Islet of Langerhans (tissue), 1 donor: ENCODE measurements at regions not wholly inside any gene's neighbourhood (a gene's known extent, or its start where the extent isn't known, plus 50 kb on each side); places are given as distances from the start of the nearest gene placed in this dataset.
A peak's percentile ranks its signal among the peaks of the same experiment; 100 is the strongest.

Experiments
- FAIRE-seq: peaks from one replicate; lab custom pipeline; 2011; peaks lifted over from hg19 to GRCh38; lab: Jason Lieb, UNC

DNA sequence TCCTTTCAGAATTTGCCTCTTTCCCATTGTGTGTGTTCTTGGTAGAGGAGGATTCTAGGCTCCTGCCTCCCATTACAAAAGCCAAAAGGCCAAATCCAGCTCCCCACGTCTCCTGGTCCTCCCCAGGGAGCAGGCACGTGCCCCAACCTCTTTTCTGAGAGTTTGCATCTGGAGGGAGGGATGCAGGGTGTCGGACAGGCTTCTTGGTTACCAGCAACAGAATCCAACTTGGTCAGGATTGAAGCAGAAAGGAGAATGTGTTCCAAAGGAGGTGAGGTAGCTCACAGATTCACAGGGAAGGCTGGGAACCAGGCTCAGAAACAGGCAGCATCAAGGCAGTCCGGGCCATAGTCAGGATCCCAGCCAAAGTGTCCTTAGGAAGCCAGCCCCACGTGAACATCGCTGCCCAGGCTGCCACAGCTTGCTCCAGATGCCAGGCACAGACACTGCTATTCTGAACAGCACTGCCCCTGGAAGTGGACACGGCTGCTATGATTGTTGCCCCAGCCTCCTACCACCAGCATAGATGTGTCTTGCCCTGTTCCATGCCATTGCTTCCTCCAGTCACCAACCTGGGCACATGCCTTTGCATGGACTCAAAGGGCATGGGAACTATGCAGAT, 264.2 kb upstream of the ZMIZ1 start:
- no peak for FAIRE-seq

DNA sequence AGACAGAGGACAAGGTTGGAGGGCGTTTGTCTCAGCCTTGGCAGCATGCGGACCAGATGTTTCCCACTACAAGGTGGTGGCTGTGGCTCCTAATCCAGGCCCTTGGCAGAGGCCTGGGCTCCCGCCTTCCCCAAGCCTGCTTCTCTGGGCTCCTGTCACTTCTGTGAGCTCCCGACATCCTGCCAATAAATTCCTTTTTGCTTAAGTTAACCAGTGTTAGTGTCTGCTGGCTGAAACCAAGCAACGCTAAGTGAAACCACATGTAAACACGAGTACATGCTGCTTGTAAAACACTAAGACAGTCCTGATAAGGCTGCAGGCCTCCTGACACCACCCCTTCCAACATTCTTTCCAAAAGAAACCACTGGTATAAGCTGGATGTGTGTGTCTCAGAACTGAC, 263.6 kb upstream of the ZMIZ1 start:
- peak; percentile 71 for FAIRE-seq

DNA sequence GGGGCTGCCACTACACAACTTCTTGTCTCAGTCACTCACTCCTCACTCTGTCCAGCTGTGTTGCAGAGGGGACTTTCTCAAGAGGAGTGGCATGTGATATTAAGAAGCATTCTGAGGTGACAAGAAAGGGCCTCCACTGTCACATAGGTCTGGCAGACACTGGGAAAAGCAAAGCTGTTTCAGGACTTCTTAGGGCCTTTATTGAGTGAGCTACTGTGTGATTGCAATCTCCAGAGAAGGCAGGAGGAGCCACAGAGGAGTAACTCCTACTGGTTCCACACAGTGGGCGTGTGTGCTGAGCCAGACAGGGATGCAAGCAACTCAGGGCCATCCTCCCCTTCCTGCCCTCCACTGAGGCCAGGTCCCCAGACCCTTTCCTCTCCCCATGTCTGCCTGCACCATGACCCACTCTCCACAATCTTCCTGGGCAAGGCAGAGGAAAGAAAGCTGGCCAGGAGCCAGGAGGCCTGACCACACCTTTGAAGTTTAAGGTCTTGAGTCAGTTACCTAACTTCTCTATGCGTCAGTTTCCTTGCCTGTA, 262.0 kb upstream of the ZMIZ1 start:
- FAIRE-seq, result no peak

DNA sequence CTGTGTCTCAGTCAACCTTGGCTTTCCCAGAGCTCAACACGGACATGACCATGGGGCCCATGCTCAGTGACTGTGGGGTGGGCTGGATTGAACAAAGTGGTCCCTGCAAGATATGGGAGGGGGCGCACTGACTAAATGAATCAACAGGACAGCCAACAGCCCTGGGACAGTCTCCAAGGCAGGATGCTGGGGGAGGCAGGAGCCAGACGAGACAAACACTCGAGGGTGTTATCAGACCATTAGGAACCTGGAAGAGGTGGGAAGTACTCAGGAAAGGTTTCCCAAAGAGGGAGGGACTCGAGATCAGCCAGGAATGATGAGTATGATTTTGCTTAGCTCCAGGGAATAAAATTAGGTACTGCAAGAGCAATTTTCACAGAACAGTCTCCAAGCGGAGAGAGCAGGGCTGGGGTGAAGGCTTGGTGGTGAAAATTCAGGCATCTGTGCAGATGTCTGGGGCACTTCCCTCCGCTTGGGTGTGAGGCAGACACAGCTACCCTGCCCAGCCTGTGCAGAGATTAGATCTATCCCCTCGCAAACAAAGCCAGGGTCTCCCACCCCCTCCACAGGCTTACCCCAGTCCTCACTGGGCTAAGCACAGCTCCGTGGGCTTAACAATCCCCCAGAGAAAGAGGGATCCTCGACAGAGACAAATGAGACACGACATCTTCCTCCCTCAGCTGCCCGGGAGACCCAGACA, 261.1 kb upstream of the ZMIZ1 start:
- no peak for FAIRE-seq

DNA sequence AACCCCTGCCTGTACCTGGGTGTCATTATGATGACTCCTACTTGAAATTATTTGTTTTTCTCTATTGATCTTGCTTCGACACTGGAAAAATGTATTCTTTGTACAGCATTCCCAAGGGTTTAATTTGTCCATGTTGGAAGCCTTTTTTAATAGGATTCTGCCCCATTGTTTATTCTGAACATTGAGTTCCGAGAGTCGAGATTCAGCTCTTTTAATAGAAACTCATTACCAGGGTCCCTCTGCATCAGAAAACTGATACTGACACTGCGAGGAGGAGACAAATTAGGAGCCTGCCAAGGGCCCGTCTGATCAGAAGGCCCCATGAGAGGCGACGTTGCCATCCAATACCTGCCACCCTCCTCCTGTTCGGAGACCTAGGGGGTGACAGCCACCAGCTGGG, 260.5 kb upstream of the ZMIZ1 start:
- no peak for FAIRE-seq

DNA sequence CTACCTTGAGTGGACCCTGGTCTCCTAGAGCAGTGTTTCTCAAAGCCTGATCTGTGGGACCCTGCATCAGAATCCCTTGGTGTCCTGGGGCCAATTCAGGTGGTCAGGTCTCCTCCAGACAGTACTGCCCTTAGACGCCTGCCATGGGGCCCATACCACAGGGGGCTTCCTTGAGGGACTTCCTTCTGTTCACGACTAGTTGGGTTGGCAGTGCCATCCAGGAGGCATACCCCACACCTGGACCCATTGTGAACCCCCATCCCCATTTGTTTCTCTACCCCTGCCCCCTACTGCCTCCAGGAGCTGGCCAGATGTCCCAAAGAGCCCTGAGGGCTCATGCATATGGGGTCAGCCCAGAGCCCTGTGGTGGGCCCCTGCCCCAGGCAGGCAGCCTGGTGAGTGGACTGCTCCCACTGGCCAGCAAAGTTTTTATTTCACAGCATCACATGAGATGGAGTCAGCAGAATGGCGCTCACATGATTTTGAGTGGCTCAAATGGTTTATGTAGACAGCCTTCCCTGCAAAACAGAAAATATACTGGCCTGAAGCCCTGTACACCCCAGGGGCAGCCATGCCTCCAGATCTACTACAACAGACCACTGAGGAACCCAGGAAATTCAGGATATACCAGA, 259.9 kb upstream of the ZMIZ1 start:
- no peak for FAIRE-seq

DNA sequence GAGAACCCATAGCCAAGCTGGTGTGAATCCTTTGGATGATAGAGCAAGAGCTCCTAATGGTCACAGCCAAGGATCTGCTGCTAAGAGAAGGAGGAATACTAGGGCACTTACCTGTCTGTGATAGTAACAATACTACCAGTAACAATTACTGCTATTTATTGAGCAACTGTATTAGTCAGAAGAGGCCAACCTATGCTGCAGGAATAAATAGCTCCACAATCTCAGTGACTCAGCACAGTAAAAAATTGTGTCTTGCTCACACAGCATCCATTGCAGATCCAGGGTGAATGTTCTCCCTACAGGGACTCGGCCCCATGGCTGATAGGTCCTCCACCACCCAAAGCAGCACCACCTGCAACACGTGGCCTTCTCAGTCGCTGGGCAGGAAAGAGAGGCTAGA, 257.6 kb upstream of the ZMIZ1 start:
- no peak for FAIRE-seq

DNA sequence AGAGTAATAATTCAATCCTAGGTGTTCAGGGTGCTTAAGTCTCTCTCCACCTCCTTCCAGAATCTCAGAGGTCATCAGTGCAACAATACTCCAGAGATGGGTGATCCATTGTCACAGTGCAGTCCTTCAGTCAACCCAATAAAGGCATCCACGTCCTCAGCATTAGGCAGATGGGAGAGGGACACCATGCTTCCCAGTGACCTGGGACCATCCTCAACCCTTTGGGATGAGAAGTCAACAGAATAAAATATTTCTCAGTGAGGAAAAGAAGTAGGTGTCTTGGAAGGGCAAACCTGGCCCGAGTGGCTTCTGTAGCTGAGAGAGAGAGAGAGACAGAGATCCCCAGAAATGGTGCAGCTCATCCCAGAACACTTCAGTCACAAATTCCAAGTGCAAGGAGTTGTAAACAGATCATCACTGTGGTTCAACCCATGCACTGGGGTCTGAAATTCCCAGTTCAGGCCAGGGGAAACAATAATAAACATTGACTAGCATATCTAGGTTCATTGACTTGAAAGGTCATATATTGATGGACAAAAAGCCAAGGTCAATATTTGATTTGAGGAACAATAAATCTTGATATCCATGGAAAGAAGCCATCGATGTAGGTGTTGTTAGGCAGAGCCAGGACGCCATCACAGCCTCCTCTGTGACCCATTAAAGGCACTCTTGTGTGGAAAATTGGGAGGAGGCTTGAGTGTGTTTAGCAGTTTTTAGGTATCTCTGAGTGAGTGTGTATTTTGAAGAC, 256.0 kb upstream of the ZMIZ1 start:
- no peak for FAIRE-seq

DNA sequence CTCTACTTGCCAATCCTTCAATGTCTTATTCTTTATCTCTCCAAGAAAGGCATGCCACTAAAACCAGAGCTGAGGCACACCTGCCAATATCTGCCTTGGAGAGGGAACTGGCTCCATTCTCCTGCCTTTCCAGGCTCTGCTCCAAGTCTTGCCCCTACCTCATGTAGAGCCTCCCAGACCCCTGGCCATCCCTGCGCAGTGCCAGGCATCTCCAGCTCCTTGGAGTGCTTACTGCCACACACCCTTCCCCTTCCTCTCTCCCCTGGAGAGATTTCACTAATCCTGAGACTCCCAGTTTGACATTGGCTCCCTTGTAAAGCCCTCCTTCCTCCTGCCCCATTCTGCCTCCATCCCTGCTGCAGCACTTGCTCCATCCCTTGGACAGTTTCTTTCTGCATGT, 255.2 kb upstream of the ZMIZ1 start:
- no peak for FAIRE-seq

DNA sequence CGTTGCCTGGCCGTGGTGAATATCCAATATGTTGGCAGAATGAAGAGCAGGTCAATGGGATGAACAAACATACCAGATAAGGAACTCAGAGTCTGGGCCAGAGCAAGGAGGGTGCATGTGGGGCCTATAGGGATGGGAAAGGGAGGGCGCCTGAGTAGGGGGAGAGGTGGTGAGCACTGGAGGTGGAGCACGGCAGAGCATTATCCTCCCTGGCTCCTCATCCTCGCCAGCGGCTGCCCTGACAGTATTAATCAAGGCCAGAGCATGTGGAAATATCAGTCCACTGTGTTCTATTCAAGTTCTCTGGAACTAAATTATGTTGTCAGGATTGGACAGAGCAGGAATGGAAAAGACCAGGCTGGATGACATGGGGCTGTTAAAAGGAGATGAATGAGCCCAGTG, 254.8 kb upstream of the ZMIZ1 start:
- no peak for FAIRE-seq

DNA sequence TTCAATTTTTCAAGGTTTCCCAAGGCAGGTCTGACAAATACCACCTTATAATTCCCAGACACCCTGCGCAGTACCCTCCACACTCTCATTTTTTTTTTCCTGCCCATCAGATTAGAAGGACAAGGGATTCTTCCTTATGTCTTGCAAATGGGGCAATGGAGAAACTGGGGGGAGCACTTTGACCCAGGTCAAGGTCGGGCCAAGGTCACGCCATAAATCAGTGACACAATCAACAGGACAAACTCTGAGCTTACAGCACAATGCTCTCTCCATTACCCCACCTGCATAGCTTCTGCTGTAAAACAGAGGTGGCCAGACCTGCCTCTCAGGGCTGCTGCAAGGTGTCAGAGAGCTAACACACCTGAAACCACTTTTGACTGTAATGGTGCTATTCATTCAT, 254.4 kb upstream of the ZMIZ1 start:
- FAIRE-seq, result no peak

DNA sequence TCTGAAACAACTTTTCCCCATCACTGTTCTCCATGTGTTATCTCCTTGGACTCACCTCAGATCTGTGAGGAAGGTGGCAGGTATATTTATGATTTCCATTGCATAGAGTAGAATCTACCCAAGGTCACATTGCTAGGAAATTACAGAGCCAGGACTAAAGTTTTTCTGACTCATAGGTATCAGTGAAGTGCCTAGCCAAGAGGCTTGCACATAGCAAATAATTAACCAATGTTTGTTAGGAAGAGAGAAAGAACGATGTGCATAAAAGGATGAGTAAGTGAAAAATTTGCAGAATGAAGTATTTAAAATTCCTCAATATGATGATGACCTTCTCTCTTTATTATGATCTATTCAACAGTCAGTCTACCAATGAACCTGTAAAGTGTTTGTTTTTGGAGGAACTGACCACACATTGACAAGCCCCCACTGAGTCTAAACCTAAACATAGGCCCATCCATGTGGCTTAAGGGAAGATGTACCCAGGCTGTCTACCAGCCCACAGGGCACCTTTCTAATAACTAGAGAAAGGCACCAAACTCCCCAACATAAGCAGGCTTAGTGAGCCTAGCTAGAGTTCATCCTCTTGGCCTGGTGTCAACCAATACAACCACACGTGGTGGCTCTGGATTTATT, 252.9 kb upstream of the ZMIZ1 start:
- no peak for FAIRE-seq

DNA sequence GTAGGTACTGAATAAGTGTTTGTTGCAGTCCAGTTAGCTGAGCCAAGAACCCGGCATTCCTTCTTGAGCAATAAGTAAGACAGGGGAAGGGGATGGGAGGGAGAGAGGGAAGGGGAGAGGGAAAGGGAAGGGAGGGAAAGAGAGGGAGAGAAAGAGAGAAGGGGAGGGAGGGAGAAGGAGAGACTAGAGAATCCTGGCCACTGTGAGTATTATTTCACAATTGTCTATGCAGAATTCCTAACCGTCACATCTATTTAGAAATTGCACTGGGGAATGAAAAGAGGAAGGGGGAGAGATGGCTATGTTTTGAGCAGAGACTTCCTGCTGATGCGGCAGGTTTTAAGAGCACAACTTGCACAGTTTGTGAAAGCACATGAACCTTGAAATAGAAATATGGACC, 251.4 kb upstream of the ZMIZ1 start:
- no peak for FAIRE-seq

DNA sequence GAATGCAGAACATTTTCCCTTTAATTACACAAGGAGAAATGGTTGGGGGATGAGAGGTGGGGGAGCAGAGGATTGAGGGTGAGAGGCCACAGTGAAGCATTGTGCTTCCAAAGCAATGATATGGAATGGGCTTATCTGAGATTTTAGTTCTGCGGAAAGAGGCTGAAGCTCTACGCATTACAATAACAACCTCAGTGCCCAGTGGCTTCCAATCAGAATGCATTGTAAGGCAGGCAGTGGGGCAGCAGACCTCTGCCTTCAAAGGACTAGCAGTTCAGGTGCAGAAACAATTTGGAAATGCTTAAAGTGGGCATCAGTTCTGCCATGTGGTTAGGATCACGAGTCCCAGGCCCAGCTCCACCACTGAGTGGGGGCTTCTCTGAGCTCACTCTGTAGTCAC, 251.0 kb upstream of the ZMIZ1 start:
- no peak for FAIRE-seq

DNA sequence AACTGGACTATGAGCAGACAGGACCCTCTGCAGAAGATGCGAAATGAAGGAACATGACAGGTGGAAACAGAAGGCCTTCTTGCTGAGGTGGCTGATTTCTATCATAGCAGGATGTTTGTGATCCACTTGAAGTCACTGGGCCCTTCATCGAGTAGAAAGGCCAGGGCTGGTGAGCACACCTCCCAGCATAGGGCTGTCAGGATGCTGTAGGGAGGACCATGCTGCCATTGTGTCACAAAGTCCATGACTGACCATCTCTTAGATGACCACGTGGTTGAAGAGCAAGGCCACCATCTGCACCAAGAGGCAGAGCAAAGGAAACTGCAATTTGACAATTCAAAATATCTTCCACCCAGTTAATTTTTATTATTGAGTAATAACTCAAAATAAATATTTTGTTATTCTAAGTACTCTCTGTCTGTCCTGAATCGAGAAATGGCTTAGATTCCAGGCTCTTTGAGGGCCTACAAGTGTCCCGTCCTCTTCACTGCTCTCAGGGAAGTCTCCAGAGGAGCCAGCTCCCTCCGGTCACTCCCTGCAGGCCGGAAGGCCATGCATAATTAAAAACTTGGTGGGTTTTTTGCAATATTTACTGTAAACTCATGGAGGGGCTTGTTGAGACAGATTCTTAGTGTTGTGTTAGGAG, 249.3 kb upstream of the ZMIZ1 start:
- no peak for FAIRE-seq

DNA sequence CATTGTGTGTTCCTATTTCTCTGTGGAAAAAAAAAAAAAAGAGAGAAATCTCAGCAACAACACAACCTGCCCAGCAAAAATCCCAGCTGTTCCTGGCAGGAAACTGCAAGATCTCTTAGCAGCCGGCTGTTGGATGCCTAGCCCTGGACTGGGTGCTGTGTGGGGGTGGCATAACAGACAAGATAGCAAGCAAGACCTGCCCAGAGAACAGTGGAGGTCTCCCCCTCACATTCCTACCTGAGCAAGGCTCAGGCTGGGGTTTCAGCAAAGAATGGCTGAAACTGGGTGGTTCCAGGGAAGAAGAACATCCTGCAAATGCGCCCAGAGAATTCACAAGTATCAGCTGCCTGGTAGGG, 248.8 kb upstream of the ZMIZ1 start:
- FAIRE-seq, result no peak

DNA sequence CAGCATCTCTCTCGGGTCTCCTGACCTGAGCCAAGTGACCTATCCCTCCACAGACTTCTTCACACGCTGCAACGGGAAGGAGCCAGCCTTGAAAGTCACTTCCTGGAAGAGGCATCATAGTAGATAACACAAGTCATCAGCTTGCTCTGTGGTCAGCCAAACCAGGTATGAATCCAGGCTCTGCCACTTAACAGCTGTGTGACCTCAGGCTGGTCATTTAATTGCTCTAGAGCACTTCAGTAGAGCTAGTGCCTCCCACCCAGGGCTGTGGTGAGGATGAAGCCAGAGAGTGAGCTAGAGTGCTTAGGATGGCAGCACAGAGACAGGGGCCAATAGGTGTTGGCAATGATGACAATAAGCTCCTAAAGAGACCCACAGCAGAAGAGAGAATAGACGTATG, 247.7 kb upstream of the ZMIZ1 start:
- no peak for FAIRE-seq

DNA sequence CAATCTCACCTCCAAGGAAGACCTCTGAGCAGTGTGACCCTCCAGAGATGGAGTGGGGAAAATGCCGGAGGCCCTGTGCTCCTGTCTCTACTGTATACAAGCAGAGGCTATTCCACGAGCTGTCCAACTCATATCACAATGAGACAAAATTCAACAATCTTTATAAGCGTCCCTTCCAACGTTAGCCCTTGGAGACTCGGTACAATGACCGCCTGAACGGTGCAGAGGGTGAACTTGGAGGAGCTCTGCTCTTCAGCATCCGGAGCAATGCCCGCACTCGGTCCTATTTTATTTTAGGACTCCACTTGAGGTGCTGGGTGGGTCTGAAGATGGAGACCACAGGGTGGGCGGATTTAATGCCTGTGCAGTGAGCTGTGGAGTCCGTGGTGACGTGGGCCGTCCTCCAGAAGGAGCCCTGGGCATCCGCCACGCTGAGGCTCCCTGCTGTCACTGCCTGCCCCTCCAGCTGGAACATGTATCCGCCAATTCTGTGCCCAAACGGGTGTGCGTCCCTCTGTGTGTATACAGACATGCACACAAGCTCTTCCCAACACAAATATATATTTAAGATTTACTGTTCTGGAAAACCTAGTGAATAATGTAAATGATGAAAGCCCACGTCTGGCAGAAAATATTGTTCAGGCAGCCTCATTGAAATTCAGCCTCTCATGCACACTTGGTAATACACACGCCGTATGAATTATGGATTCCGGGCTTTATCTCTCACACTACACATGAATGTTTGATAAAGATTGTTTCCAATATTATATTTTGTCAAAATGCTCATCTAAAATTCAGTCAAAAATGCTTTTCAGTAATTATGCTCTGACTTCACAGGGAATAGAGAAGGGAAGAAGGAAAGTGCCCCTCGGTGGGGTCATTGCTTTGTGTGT, 239.9 kb upstream of the ZMIZ1 start:
- FAIRE-seq, result no peak

DNA sequence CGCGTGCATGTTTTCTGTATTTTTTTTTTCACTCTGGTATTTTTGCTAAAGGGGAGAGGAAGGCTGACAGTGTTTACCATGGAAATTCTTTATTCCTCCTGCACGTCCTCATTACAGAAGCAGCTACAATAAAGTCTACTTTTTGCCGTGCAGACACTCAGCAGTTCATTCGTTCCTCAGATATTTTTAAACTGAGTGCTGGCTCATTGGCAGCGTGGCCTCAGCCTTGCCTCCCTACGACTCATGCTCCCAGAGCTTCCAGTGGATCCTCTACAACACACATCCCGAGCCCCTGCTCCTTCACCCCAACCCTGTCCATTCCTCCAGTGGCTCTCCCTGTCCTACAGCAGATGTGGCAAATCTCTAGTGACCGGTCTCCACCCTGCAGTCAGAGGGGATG, 239.2 kb upstream of the ZMIZ1 start:
- FAIRE-seq, result no peak

DNA sequence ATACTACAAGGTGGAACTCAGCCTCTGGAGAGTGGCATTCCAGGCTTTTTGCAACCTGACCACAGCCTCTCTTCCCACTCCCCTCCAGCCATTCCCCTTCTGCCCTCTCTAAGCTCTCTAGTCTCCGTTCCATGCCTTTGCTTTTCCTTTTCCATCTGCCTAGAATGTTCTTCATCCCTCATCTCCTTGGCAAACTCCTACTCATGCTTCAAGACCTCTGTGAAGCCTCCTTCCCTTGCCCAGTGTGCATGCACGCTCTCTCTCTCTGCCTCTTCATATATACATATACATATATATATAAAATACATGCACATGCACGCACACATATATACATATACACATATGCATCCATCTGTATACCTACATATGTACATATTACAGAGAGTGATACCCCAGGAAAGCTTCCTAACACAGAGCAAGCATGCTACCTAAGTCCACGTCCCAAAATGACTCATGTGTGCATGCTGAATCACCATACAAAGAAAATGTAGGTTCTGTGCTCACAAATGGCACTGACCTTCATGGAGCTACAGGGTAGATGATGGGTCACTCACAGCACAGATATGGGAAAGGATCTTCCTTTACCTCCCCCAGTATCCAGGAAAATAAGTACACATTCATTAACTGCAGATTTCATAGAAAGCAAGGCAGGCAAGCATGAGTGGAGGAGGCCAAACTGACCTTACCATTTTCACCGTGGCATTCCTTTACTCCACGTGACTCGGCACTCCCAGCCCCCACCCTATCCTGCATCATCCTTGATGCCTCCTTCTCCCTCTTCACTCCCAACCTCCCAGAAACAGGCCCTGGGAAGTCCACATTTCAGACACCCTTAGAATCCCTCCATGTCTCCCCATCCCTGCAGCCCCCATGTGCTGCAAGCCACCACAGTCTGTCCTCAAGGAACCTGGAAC, 238.4 kb upstream of the ZMIZ1 start:
- no peak for FAIRE-seq
